NCI-H1694 (cell line): ENCODE measurements at regions not wholly inside any gene's neighbourhood (a gene's known extent, or its start where the extent isn't known, plus 50 kb on each side); places are given as distances from the start of the nearest gene placed in this dataset.
A peak's percentile ranks its signal among the peaks of the same experiment; 100 is the strongest.
"Not testable (repeated sequence)": the region's sequence is repeated elsewhere in the genome, so short reads cannot be mapped to it uniquely, and the experiment has no call there.

Experiments
- DNase-seq: peaks from one replicate; lab custom pipeline; 2025; lab: John Stamatoyannopoulos, UW

- DNase-seq: not testable (repeated sequence)
These were observed 60.3 kb upstream of the NMU start for GRCh38 chr4:55696424-55696823.

GRCh38 chr4:55706541-55706940 lies 70.4 kb upstream of the NMU start:
- DNase-seq: no peak

GRCh38 chr4:55707507-55707906 lies 71.4 kb upstream of the NMU start:
- DNase-seq: no peak

GRCh38 chr4:55707991-55708390 lies 71.9 kb upstream of the NMU start:
- DNase-seq: not testable (repeated sequence)

GRCh38 chr4:55712835-55713234 lies 76.7 kb upstream of the NMU start:
- not testable (repeated sequence) for DNase-seq

- DNase-seq: no peak
These were observed 85.6 kb upstream of the NMU start for GRCh38 chr4:55721651-55722050.

- DNase-seq: peak; percentile 63
These were observed 86.0 kb upstream of the NMU start for GRCh38 chr4:55722132-55722531.

GRCh38 chr4:55723403-55723802 lies 87.3 kb upstream of the NMU start:
- no peak for DNase-seq

- DNase-seq: no peak
These were observed 89.0 kb upstream of the NMU start for GRCh38 chr4:55725057-55725456.

- DNase-seq: no peak
These were observed 91.6 kb upstream of the NMU start for GRCh38 chr4:55727746-55728145.

- no peak for DNase-seq
These were observed 90.0 kb upstream of the EXOC1L start for GRCh38 chr4:55729351-55730279.

GRCh38 chr4:55730280-55730931 lies 89.2 kb upstream of the EXOC1L start:
- DNase-seq: no peak

GRCh38 chr4:55731959-55732358 lies 87.6 kb upstream of the EXOC1L start:
- no peak for DNase-seq

GRCh38 chr4:55732864-55733263 lies 86.7 kb upstream of the EXOC1L start:
- DNase-seq: no peak

GRCh38 chr4:55733932-55734331 lies 85.7 kb upstream of the EXOC1L start:
- DNase-seq: no peak

GRCh38 chr4:55736605-55737183 lies 82.9 kb upstream of the EXOC1L start:
- peak; percentile 17 for DNase-seq

GRCh38 chr4:55742655-55743202 lies 76.9 kb upstream of the EXOC1L start:
- no peak for DNase-seq

- DNase-seq: no peak
These were observed 75.2 kb upstream of the EXOC1L start for GRCh38 chr4:55744369-55744768.

- DNase-seq: no peak
These were observed 74.6 kb upstream of the EXOC1L start for GRCh38 chr4:55745014-55745413.

- DNase-seq: no peak
These were observed 71.8 kb upstream of the EXOC1L start for GRCh38 chr4:55747793-55748192.

GRCh38 chr4:55749666-55750065 lies 69.9 kb upstream of the EXOC1L start:
- no peak for DNase-seq

GRCh38 chr4:55752810-55753209 lies 66.8 kb upstream of the EXOC1L start:
- no peak for DNase-seq

- no peak for DNase-seq
These were observed 65.7 kb upstream of the EXOC1L start for GRCh38 chr4:55753856-55754255.
